Putamen (tissue), 1 donor: ENCODE measurements at regions not wholly inside any gene's neighbourhood (a gene's known extent, or its start where the extent isn't known, plus 50 kb on each side); places are given as distances from the start of the nearest gene placed in this dataset.
"Not testable (repeated sequence)": the region's sequence is repeated elsewhere in the genome, so short reads cannot be mapped to it uniquely, and the experiment has no call there.

Experiments used
- DNase-seq: peaks from one replicate; pipeline ENCODE4 v3.0.0-alpha.2; 2016; ENCODE audit warnings: low spot score

GRCh38 chr4:112085156-112086035 is 59.9 kb upstream of the FAM241A start:
- DNase-seq: no peak

- DNase-seq: no peak
These were observed 59.2 kb upstream of the FAM241A start for GRCh38 chr4:112086036-112086434.

GRCh38 chr4:112086661-112087060 is 58.6 kb upstream of the FAM241A start:
- DNase-seq: not testable (repeated sequence)

- not testable (repeated sequence) for DNase-seq
These were observed 52.9 kb upstream of the FAM241A start for GRCh38 chr4:112092330-112092729.

- no peak for DNase-seq
These were observed 51.5 kb upstream of the FAM241A start for GRCh38 chr4:112093636-112094202.

GRCh38 chr4:112094330-112094729 is 50.9 kb upstream of the FAM241A start:
- no peak for DNase-seq
